Medulla oblongata (tissue), 1 donor: ENCODE measurements at regions not wholly inside any gene's neighbourhood (a gene's known extent, or its start where the extent isn't known, plus 50 kb on each side); places are given as distances from the start of the nearest gene placed in this dataset.
"Not testable (repeated sequence)": the region's sequence is repeated elsewhere in the genome, so short reads cannot be mapped to it uniquely, and the experiment has no call there.

Experiments used
- DNase-seq: peaks from one replicate; pipeline ENCODE4 v3.0.0-alpha.2; 2015; ENCODE audit errors: extremely low spot score

DNA sequence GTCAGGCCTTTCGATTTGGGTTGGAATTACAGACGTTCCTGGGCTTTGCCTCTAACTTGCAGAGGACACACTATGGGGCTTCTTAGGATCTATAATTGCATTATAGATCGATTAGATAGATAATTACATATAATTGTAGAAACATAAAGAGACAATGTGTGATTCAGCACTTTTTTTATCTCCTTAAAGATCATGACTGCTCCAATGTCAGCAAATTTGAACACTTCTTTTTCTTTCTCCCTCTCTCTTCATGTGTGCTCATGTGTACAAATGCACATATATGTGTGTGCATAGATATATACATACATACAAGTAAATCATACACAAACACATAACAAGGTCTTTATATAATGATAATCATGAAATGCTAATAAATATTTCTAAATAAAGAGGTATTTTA, 1261.2 kb upstream of the SLC39A10 start:
- DNase-seq = no peak

DNA sequence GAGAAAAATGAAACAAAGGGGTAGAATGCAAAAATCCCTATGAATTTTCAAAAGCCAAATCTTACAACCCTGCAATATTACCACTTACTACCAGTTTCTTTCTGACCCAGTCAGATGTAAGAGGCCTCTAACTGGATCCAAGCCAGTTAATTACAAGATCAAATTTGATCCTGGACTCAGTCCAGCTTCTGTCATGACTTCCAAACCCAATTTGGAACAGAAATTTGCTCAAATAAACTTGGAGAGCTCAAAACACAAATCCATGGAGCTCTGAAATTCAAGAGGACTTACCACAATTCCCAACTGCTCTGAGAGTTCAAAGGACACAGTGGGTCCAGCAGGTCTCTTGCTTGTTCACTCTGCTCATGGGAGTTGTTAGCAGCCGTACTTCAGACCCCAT, 1271.7 kb upstream of the SLC39A10 start:
- DNase-seq = no peak

DNA sequence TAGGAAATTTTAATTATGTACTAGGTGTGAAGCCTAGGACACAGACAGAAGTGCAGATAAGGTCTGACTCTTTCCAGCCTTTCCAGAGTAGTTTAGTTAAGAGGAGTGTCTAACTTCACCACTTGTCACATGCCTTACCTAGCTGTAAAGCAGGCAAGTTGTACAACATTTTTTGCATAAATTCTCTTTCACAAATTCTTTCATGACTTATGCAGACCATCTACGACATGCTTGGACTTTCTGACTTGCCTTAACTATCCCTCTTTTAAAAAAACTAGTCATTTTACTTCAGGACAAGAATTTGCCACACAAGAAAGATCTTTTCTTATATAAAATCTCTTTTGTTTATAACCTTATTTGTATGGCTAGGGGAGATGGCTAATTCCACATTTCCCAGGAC, 1273.6 kb upstream of the SLC39A10 start:
- no peak for DNase-seq

DNA sequence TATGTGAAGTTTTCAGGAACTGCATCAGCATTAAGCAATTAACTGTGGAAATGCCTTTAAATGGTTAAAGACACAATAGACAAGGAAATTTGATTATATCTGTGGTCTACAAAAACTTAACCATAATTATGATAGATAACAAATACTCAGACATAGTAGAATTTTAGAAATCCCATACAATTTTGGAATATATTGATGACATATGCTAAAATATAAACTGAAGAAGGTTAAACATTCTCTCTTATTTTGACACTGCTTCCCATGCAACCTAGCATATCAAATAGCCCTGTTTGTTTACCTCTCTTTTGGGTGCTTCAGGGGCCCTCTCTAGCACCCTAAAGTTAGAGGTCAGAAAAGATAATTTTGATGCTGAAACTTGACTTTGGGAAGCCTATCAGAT, 1274.8 kb upstream of the SLC39A10 start:
- DNase-seq = no peak

DNA sequence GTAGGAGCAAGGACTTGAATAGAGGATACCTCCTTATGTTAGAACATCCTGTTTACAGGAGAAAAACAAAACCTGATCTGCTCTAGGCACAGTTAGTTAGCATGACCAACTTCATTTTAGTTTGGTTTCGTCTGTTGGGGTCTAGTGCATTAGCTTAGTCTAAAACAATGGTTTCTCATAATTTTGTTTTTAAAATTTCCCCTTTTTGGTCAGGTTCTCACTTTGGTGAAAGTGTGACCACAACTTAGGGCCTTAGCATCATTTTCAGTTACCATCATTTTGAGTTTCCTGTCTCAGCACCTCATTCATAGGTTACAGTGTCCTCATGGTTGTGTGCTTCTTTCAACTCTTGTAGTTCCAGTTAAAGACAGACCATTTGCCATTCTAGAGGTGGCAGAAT, 1277.0 kb upstream of the SLC39A10 start:
- DNase-seq = no peak

DNA sequence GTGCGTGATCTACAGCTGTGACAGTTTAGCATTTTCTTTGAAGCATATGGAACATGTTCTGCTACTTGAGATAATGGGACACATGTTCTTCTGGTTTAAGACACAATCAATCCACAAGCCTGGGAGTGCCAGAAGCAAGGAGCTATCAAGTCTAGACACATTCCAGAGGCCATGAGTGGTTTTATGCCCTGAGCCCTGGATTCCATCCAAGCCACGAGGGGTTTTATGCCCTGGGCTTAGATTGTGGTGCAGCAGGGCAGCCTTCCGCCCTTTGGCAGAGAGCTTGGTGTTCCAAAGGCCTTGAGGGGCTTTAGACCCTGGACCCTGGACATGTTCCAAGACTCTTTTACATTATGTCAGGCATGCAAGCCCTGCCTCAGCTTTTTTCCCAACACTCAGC, 1289.6 kb upstream of the SLC39A10 start:
- DNase-seq = not testable (repeated sequence)

DNA sequence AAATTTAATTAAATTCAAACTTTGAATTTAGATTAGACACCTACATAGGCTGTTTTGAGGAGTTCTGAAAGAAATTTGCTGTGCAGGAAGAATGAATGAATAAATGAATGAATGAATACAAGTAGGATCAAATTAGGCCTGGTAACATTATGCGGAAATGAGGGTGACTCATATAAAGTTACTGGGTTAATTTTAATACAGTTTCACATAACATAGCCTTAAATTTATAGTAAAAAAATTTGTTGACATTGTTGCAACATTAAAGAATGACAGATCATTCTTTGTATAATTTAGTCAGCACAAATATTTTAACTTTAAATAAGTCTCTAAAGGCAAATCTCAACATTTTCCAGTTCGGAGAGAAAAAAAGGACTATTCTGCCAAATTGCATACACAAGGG, 1293.1 kb upstream of the SLC39A10 start:
- no peak for DNase-seq

DNA sequence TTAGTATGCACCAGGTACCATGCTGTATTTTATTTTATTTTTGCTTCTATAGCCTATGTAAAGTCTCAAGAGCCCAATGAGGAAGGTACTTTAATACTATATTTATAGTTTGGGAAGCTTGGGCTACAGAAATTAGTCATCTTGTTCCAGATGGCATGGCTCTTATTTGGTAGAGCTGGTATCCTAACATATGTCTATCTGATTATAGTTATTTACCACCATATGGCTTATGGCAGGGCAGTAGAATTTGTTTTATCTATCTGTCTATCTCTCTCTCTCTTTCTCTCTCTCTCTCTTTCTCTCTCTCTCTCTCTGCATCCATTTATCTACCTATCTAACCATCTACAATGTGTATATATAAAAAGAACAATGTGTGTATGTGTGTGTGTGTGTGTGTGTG, 1293.7 kb upstream of the SLC39A10 start:
- DNase-seq = no peak

DNA sequence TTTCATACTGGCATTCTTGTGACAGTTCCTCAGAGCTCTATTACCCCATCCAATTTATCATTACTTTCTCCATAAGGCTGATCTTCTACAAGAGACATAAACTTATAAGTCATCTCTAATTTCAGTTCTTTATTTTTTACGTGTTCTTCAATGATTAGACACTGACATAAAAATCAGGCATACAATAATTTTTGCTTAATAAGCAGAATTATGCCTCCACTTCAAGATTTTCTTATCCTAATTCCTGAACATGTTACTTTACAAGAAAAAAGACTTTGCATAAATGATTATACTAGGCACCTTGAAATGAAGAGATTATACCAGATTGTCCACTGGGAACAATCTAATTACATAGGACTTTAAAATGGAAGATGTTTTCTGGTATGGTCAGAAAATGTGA, 1304.5 kb upstream of the SLC39A10 start:
- no peak for DNase-seq

DNA sequence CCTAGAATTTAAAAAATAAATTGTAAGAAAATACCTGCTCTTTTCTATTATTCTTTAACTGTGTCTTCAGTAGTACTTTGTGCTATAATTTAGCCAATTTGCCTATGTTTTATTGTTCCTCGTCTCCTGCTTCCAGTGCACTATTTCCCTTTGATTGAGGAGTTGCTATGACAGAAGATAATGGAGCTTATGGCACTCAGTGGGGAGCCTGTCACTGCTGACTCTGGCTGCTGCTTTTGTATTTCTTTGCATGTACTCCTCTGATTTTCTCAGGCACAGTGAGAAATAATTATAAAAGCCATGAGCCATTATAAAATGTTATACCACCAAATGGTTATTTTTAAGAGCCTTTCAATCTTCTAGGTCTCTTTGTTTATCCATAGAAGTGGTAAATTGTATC, 1310.8 kb upstream of the SLC39A10 start:
- no peak for DNase-seq

DNA sequence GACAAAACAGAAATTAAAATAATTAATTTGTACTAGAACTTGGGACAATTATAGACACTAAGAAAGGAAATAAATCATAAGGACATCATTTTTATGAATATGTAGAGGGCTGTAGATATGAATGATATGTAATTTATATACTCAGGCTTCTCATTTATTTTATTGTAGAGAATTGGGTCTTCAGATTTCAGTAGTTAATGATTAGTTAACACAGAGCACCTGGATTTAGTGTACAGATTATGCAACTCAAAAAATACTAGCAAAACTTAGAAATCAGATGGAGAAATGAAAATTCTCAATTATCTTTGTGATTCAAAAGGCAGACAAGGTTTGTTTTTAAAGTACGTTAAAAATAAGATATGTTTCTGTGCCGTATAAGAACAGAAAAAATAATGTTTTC, 1311.7 kb upstream of the SLC39A10 start:
- no peak for DNase-seq

DNA sequence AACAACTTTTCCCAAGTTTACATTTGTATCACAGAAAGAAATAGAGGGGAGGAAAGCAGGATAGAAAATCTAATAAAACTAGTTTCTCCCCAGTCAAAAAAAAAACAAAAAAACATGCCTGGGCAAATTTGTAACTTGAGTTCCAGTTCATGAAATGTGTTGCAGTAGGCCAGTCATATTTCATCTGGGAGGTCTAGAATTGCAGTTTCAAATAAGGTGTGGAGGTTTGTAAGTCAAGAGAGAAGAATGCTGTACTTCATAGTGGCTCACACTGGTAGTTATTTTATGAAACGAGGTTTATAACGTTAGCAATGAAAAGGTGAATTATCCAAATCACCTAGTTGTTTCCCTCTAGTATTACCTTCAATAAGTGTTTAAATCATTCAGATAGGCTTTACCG, 1313.9 kb upstream of the SLC39A10 start:
- DNase-seq = no peak

DNA sequence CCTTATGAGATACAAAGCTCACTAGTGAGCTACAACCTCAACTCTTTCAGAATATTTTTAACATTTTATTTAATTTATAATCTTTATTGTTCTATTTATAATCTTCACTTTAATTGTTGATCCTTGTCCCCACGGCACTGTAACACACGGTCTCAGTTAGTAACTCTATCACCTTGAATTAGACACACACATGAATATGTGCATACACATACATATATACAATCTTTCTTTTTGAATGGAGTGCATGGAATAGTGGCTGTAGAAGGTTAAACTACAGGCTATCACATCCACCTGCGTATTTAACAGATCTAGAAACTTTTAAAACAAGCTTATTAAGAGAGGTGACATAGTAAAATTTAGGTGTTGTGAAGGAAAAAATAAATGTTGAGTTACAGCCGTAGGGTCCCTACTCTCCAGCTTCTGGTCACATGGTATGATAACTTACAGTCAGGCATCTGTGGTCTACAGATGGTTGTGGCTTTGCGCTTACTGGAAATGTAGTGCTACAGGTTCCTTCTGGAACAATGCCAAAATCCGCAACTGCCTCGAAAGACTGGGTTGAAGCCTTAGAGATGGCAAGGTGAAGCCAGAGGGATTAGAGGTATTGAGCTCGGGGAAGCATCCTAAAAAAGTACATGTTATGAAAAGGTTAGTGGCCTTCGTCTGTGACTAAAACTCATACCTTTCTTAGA, 1324.1 kb upstream of the SLC39A10 start:
- no peak for DNase-seq

DNA sequence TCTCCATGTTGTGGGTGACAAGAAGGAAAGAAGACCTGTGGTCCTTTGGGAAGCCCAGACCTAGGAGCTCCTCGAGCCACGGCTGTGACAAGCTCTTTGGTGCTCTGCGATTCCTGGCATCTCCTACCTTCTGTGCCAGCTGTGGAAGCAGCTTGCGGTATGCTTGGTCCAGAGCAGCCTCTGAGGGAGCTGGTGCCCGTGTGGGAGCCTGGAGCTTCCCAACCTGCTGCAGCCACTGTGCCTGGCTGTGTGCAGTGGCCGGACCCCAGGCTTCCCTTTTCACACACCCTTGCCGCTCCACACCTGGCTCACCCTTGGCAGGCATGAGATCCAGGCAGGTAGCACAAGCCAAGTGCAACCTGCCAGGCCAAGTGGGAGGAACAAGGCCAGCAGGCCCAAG, 1328.6 kb upstream of the SLC39A10 start:
- no peak for DNase-seq

DNA sequence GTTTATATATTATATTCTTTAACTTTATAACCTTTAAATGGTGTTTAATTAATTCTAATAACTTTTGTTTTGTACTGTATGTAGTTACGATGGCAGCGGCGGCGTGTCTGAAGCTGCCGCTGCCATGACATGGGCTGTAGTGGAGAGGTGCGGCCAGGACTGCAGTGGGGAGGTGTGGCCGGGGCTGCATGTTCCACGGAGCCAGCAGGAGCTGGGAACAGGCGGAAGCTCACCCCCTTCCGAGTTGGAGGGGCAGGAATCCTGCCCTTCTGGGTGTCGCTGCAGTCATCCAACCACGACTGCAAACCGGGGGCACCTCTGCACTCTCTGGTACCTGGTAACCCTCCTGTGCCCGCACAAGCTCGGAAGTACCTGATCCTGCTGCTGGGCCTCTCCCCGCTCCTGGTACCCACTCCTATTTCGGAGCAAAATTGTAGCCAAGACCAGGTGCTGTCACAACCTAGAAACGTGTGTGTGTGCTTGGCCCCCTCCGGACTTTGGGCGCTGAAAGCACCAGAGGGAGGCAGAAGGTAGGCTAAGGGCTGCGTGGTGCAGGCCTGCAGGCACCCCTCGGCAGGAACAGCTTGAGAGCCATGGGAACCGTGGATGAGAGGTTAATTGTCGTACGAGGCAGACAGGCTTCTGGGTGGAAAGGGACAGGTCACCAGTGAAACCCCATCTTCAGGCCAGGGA, 1329.7 kb upstream of the SLC39A10 start:
- DNase-seq = no peak

DNA sequence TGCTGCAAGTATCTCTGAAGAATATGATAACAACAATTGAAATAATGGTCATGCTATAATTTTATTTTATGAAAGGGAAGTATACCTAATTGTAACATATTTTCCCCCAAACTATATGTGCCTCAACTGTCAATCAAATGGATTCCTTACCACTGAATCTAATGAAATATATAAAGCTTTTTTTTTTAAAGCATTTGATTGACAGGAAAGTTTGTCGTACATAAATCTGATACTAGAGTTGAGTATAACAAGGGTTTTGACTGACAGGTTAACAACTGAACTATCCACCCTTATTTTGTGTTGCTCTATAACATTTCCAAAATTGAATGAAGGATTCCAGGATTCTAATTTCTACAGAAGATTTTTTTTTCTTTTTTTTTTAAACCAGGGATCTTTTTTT, 1333.3 kb upstream of the SLC39A10 start:
- DNase-seq = no peak

DNA sequence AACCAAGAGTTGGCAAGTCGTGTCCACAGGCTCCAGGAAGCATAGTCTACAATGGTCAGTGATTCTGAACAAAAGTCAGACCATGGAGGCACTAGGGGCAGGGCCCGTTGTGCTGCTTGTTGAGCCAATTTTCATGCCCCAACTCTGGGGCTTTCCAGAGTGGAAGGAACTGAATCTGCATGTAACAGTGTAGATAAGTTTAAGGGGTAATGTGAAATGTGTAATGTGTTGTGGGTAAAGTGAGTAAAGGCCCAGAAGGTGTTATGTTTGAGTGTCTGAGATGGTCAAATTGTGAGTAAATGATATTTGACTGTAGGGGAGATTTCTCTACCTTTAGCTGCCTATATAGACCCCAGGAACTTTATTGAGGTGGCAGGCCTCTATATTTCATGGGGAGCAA, 1336.5 kb upstream of the SLC39A10 start:
- no peak for DNase-seq

DNA sequence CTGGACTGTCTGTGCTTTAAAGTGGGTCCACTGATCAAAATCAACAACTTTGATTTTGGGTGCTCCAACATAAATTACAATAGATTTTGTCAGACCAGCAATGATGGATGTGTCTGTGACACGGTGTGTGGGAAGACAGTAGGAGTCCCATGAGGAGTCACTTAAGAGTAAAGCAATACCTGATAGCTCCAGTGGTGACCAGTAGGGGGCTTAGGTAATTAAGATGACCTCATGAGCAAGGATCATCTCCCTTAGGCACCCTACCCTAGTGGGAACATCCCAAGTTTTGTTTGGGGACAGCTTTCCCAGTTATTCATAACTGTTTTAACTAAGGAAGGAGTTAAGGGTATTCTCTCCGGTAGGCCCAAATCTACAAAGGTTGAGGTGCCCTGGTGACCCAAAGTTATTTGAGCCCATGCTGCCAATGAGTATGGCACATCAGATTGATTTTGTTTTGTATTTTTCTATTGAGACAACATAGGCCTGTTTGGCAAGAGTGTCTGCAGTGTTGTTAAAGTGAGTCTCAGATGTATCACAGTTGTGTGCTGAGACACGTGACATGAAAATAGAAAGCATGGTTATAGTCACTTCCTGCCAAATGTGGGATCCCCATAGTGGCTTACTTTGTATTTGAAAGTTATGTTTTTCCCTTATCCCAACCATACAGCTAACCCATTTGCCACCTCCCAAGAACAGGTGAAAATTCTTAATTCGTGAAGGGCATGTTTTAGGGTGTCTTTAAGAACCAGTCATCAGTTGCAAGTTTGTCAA, 1337.6 kb upstream of the SLC39A10 start:
- DNase-seq = no peak

DNA sequence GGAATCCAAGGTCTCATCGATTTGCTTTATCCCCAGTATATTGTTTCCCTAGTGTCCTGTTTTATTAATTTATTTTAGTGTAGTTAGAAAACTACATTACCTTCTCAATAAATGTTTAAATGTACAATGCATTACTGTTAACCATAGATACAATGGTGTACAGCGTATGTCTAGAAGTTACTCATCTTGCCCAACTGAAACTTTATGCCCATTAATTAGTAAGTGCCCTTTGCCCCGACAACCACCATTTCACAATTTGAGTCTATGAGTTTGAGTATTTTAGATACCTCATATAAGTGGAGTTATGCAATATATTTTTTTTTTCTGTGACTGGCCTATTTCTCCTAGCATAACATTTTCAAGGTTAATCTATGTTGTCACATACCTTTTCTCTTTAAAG, 1343.0 kb upstream of the SLC39A10 start:
- no peak for DNase-seq

DNA sequence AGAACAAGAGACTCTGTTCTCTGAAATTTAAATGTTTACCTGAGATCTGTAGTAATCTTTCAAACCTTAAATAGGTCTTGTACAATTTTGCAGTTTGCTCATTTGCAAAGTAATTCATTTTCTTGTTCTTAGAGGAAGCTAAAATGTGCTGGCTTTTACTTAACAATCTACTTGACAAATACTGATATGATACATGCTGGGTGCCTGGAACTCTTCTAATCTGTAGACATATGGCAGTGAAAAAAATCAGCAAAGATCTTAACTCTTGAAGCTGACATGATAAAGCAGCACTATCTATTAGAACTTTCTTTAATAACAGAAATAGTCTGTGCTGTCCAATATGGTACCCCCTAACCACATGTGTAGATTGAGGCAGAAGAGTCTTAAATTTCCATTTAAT, 1352.8 kb upstream of the SLC39A10 start:
- no peak for DNase-seq

DNA sequence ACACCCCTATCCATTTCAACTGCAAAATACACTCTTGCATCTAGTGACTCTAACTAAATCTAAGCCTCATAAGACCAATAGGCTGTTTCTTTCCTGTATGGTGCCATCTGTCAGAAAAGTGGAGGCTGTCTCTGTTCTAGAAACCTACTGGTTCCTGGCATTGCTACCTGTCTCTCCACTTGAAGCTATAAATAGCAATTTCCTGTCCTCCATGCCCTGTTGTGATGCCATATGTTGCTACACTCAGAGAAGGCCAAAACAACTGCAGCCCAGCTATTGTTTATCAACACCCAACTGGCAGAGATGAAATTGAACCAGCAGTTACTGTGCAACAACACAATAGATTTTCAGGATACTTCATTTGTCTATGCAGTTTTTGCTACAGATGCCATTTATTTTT, 1355.1 kb upstream of the SLC39A10 start:
- no peak for DNase-seq

DNA sequence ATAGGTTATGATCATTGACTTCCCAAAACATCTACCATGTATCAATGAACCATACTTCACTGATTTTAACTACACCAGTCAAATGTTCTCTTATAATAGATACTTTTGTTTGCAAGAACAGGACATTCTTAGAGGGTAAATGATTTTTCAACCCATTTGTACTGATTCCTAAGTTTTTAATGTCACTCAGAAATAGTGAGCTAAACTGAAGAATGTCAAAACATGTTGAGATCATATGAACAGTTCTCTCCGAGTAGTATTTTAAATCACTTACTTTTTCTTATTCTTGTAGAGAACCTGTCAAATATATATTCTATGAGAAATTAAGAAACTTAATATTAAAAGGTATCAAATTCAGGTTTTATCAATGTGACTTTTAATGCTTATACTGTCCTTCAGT, 1362.9 kb upstream of the SLC39A10 start:
- DNase-seq = no peak

DNA sequence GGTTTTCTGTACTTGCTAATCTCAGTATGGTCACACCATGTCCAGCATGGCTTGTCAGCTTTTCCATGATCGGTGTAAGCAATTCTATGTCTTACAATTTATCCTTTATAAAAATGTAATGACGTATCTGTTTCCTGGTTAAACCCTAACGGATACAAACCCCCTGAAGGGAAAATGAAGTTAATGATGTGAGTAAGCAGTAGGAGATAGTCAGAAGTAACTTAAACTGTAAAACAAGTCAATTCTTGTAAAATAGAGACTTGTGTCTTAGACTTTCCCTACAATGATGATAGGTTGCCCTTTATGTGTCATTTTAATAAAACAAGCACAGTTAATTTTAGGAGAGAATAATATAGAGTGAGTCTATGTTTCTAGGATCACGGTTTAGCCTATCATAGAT, 1365.9 kb upstream of the SLC39A10 start:
- DNase-seq = no peak
